ENCODE measurements at regions not wholly inside any gene's neighbourhood (a gene's known extent, or its start where the extent isn't known, plus 50 kb on each side); places are given as distances from the start of the nearest gene placed in this dataset.
"Not testable (repeated sequence)": the region's sequence is repeated elsewhere in the genome, so short reads cannot be mapped to it uniquely, and the experiment has no call there.

- no peak for DNase-seq (ENCODE audit: low read depth in 2 of 2, low spot score in 1 of 2)
Measured at GRCh38 chr1:199809311-199809710, 218.2 kb upstream of the NR5A2 start.

GRCh38 chr1:199811163-199811562 lies 216.3 kb upstream of the NR5A2 start:
- no peak for DNase-seq (ENCODE audit: low read depth in 2 of 2, low spot score in 1 of 2)

DNA sequence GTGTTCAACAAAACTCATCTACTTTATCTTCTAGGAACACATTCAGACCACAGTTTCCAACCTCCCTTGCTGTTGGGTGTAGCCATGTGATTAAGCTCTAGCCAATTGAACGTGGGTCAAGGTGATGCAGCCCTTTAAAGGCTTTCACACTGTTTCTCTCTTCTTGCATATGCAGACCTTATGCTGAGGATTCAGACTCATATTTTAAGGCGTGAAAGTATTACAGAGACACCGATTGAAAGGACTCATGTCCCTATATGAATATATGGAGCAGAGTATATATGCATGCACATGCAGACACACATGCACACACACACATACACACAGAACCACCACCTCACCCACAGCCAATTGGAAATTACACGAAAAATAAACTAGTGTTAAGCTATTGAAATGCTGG lies 214.3 kb upstream of the NR5A2 start:
- no peak for DNase-seq (ENCODE audit: low read depth in 2 of 2, low spot score in 1 of 2)

DNA sequence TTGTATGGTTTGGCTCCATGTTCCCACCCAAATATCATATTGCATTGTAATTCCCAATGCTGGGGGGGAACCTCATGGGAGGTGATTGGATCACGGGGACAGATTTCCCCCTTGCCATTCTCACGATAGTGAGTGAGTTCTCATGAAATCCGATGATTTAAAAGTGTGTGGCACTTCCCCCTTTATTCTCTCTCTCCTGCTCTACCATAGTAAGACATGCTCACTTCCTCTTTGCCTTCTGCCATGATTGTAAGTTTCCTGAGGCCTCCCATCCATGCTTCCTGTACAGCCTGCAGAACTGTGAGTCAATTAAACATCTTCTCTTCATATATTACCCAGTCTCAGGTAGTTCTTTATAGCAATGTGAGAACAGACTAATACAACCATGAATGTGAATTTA lies 211.6 kb upstream of the NR5A2 start:
- no peak for DNase-seq (ENCODE audit: low read depth in 2 of 2, low spot score in 1 of 2)

DNA sequence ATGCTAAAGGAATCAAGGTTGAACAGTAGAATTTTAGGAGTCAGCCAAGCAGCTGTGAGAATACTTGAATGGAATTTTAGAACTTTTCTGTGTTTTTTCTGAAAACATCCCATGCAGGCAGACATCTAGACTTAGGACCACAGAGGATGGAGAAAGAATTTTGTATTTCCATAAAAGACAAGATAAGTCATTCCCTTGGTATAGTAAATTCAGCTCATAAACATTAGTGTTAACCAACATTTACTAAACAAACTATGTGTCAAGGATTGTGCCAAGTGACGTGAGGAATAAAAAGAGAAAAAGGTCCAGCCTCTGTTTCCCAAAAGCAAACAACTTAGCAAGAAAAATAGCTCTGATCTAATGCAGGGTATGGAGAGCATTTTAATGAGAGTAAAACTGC lies 210.2 kb upstream of the NR5A2 start:
- DNase-seq (ENCODE audit: low read depth in 2 of 2, low spot score in 1 of 2), result no peak

DNA sequence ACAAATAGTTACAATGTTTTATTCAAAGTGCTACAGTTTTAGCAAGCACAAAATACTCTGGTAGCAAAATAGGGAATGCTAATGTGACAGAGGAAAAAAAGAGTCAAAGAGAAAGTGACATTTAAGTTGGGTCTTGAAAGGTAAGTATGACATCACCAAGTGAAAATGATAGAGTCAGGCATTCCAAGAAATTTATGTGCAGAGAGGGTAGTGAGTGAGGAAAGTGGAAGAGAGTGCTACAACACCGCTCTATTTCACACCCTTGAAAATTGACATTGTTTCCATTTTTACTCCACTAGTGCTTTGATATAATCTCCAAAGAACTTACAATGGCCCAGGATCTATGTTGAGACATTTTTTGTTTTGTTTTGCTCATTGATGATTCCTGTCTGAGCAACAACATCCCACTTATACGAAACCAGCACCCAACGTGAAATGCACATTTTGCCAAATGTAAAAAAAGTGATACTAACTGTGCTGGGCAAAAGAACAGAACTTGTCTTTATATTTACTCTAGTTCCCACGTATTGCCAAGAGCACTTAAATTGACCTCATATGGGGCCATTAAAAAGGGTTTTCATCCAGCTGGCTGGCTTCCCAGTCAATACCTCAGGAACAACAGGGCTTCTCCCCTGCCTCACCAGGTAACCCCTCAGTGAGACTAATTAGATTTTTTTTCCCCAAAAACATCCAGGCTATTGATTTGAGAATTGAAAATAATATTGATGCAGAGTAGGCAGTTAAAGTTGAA lies 206.3 kb upstream of the NR5A2 start:
- DNase-seq (ENCODE audit: low read depth in 2 of 2, low spot score in 1 of 2), result no peak

DNA sequence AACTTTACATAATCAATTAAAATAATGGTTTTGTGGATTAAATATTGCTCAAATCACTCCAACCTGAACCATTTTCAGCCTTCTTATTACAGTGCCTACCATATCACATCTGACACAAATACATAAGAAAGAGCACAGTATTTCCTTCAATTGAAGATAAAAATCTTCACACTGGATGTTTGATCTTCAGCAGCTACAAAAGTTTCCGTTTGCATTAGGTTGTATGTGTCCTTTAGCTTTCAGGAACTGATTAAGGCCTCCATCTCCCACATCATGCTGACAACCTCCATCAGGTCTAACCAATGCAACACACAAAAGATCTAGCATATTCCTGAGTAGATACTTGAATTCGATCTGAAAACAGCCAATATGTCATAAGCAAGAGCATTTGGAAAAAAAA lies 195.1 kb upstream of the NR5A2 start:
- DNase-seq (ENCODE audit: low read depth in 2 of 2, low spot score in 1 of 2), result no peak

- no peak for DNase-seq (ENCODE audit: low read depth in 2 of 2, low spot score in 1 of 2)
Measured at GRCh38 chr1:199834711-199835110, 192.8 kb upstream of the NR5A2 start.

DNA sequence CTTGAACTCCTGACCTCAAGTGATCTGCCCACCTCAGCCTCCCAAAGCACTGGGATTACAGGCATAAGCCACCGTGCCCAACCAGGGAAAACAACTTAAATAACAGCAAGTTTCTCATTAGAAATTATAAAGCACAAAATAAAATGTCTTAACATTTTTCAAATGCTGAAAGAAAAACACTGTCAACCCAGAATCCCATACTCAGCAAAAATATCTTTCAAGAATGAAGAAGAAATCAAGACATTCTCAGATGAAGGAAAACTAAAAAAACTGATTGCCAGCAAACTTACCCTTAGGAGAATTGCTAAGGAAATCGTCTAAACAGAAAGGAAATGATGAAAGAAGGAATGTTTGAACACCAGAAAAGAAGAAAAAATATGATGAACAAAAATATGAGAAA lies 191.1 kb upstream of the NR5A2 start:
- no peak for DNase-seq (ENCODE audit: low read depth in 2 of 2, low spot score in 1 of 2)

DNA sequence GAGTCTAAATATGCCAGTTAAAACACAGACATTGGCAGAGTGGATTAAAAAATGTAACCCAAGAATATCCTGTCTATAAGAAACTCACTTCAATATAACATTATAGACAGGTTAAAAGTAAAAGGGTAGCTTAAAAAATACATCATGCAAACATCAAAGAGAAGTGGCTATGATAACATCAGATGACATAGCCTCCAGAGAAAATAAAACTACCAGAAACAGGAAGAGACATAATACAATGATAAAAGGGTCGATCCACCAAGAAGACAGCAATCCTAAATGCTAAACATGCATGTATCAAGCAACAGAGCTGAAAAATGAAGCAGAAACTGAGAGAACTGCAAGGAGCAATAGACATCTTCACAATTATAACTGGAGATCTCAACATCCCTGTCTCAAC lies 190.2 kb upstream of the NR5A2 start:
- DNase-seq (ENCODE audit: low read depth in 2 of 2, low spot score in 1 of 2), result no peak

GRCh38 chr1:199839608-199840007 lies 187.9 kb upstream of the NR5A2 start:
- DNase-seq (ENCODE audit: low read depth in 2 of 2, low spot score in 1 of 2), result not testable (repeated sequence)

GRCh38 chr1:199843096-199843495 lies 184.4 kb upstream of the NR5A2 start:
- not testable (repeated sequence) for DNase-seq (ENCODE audit: low read depth in 2 of 2, low spot score in 1 of 2)

DNA sequence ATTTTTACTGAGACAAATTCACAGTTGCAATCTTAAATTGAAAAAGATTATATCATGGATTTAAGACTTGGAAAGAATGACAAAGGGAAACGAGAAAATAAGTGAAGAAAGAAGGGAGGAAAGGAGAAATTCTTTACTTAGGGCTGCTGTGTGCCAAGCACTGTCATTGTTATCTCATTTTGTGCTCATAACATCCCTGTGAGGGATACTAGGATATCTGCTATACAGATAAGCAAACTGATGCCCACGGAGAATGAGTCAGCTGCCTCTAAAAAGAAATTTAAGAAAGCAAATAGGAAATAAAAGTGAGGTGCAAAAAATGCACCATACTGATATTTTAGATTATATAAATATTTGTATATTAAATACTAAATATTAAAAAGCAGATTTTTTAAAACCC lies 183.6 kb upstream of the NR5A2 start:
- no peak for DNase-seq (ENCODE audit: low read depth in 2 of 2, low spot score in 1 of 2)

DNA sequence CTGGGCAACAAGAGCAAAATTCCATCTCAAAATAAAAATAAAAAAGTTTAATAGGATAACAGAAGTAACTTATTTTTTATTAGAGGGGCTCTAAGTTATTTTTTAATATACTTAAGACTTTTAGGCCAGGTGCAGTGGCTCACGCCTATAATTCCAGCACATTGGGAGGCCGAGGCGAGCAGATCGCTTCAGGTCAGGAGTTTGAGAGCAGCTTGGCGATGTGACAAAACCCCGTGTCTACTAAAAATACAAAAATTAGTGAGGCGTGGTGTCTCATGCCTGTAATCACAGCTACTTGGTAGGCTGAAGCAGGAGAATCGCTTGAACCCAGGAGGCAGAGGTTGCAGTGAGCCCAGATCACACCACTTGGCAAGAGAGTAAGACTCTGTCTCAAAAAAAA lies 180.5 kb upstream of the NR5A2 start:
- no peak for DNase-seq (ENCODE audit: low read depth in 2 of 2, low spot score in 1 of 2)

DNA sequence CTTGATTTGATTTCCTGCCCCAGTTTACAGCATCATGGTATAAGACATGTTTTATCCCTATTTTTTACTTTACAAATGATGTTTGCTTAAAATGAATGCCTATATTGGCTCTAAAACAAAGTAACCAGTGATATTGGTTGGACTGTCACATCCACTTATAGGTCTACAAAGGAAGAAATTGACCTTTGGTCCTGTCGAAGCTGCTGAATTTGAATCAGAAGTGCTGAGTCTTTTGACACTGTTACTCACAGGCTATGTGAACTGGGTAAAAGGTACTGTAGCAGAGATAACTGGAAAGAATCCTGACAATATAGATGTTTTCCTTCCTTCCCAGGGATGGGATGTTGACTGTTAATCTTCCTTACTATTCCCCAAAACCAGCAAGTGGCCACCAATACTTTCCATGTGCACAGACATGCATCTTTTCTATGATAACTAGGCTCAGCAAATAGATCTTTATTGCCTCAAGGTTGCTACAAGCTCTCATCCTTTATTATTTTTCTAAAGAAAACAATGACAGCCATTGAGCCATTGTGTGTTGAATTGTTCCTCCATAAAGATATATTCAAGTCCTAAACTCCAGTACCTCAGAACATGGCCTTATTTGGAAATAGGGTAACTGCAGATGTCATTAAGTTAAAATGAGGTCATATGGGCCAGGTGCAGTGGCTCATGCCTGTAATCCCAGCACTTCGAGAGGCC lies 175.9 kb upstream of the NR5A2 start:
- no peak for DNase-seq (ENCODE audit: low read depth in 2 of 2, low spot score in 1 of 2)

DNA sequence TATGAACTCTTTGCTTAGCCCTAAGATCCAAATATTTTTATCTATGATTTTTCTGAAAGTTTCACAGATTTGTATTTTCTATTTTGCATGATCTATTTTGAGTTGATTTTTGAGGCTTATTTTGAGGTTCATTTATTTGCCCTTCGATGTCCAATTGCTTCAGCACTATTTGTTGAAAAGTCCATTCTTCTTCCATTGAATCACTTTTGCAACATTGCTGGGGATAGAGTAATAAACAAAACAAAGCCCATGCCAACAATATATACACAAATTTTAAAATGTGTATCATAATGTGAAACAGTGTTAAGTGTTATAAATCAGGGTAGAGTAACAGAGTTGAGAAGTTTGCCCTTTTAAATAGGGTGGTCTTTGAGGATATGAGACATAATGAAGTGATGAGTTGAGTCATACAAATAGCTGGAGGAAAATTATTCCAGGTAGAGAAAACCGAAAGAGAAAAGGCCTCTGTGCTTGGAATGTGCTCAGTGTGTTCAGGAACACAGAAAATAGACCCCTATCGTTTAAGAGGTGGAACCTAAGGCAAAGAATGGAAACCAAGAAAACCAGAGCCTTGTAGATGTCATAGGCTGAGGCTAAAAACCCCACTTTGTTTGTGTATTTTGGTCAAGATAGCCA lies 172.7 kb upstream of the NR5A2 start:
- no peak for DNase-seq (ENCODE audit: low read depth in 2 of 2, low spot score in 1 of 2)

GRCh38 chr1:199855580-199855979 lies 171.9 kb upstream of the NR5A2 start:
- no peak for DNase-seq (ENCODE audit: low read depth in 2 of 2, low spot score in 1 of 2)

- no peak for DNase-seq (ENCODE audit: low read depth in 2 of 2, low spot score in 1 of 2)
Measured at GRCh38 chr1:199856216-199856780, 171.2 kb upstream of the NR5A2 start.

- no peak for DNase-seq (ENCODE audit: low read depth in 2 of 2, low spot score in 1 of 2)
Measured at GRCh38 chr1:199857108-199857507, 170.4 kb upstream of the NR5A2 start.

DNA sequence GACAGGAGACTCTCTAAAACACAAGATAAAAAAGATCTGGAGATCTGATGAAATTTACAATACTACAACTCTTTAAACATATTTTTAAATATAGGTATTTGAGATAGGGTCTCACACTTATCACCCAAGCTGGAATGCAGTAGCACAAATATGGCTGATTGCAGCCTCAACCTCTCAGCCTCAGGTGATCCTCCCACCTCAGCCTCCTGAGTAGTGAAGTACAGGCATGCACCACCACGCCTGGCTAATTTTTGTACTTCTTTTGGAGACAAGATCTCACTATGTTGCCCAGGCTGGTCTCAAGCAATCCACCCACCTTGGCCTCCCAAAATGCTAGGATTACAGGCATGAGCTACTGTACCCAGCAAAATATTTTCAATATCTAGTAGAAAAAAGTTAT lies 170.0 kb upstream of the NR5A2 start:
- DNase-seq (ENCODE audit: low read depth in 2 of 2, low spot score in 1 of 2), result no peak

- no peak for DNase-seq (ENCODE audit: low read depth in 2 of 2, low spot score in 1 of 2)
Measured at GRCh38 chr1:199858171-199858570, 169.3 kb upstream of the NR5A2 start.

DNA sequence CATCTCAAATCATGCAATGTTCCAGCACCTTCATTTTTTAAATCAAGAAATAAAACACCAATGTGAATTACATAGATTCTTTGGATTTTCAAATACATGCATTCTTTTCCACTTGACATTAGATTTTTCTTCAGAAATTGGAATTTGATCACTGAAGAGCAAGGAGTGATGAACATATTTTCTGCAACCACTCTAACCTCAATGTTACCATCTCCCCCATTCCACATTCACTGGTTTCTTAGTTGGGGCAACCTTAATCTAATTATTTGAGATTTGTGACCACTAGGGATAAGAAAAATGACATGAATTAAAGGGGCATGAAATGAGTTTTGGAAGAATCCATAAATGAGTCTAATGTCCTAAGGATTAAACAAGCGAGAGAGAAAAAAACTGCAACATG lies 168.7 kb upstream of the NR5A2 start:
- no peak for DNase-seq (ENCODE audit: low read depth in 2 of 2, low spot score in 1 of 2)

All from stimulated activated CD8-positive, alpha-beta memory T cell treated with anti-CD3 and anti-CD28 coated beads, Interleukin-4, amount 100 ng/mL, for 1 hour (primary cell).